ENCODE measurements at regions not wholly inside any gene's neighbourhood (a gene's known extent, or its start where the extent isn't known, plus 50 kb on each side); places are given as distances from the start of the nearest gene placed in this dataset.

GRCh38 chr17:70295731-70296130, 126.4 kb downstream of the KCNJ2 start:
- 83 to 90% methylated on average over 1 of the region's 1 CpG for WGBS, 2 donors
- peak in 1 of 2 donors; percentile 15 for DNase-seq (ENCODE audit: low spot score in 2 of 2)
- TF ChIP-seq POLR2A (IDR thresholded peaks at IDR 0.05) (no peak), CTCF (IDR thresholded peaks at IDR 0.05) (no peak)
- no peak overlapping the region for H3K4me3 ChIP-seq (ENCODE audit: low read depth, poor library complexity, severe bottlenecking)
- intact Hi-C loops (cut with DNase I; ENCODE audit: low total_unique reads) = no loop called here

GRCh38 chr17:70296456-70296855, 127.1 kb downstream of the KCNJ2 start:
- TF ChIP-seq CTCF (IDR thresholded peaks at IDR 0.05) (no peak), POLR2A (IDR thresholded peaks at IDR 0.05) (no peak)
- WGBS, 2 donors = 84 to 89% methylated on average over 2 of the region's 2 CpGs
- intact Hi-C loops (cut with DNase I; ENCODE audit: low total_unique reads) = no loop called here
- DNase-seq (ENCODE audit: low spot score in 2 of 2) = no peak
- H3K4me3 ChIP-seq (ENCODE audit: low read depth, poor library complexity, severe bottlenecking) = no peak overlapping the region

GRCh38 chr17:70297397-70297796, 128.1 kb downstream of the KCNJ2 start:
- H3K4me3 ChIP-seq (ENCODE audit: low read depth, poor library complexity, severe bottlenecking) = no peak overlapping the region
- WGBS, 2 donors = 76 to 79% methylated on average over 2 of the region's 2 CpGs
- DNase-seq (ENCODE audit: low spot score in 2 of 2) = no peak
- no peak for TF ChIP-seq CTCF (IDR thresholded peaks at IDR 0.05)
- TF ChIP-seq POLR2A (IDR thresholded peaks at IDR 0.05) = no peak
- intact Hi-C loops (cut with DNase I; ENCODE audit: low total_unique reads) = no loop called here

GRCh38 chr17:70298929-70299531, 129.7 kb downstream of the KCNJ2 start:
- no peak for DNase-seq (ENCODE audit: low spot score in 2 of 2)
- no peak overlapping the region for H3K4me3 ChIP-seq (ENCODE audit: low read depth, poor library complexity, severe bottlenecking)
- WGBS, 2 donors = 76% methylated on average over 8 of the region's 8 CpGs
- intact Hi-C loops (cut with DNase I; ENCODE audit: low total_unique reads) = no loop called here
- TF ChIP-seq POLR2A (IDR thresholded peaks at IDR 0.05) (no peak), CTCF (IDR thresholded peaks at IDR 0.05) (no peak)

GRCh38 chr17:70307430-70308225, 138.3 kb downstream of the KCNJ2 start:
- H3K4me3 ChIP-seq (ENCODE audit: low read depth, poor library complexity, severe bottlenecking) = no peak overlapping the region
- WGBS, 2 donors = 82 to 84% methylated on average over 3 of the region's 3 CpGs
- no peak for DNase-seq (ENCODE audit: low spot score in 2 of 2)
- TF ChIP-seq CTCF (IDR thresholded peaks at IDR 0.05) (no peak), POLR2A (IDR thresholded peaks at IDR 0.05) (no peak)
- intact Hi-C loops (cut with DNase I; ENCODE audit: low total_unique reads) = no loop called here
